NCI-H1694 (cell line): ENCODE measurements at regions not wholly inside any gene's neighbourhood (a gene's known extent, or its start where the extent isn't known, plus 50 kb on each side); places are given as distances from the start of the nearest gene placed in this dataset.

Experiments used
- DNase-seq: peaks from one replicate; lab custom pipeline; 2025; lab: John Stamatoyannopoulos, UW

- no peak for DNase-seq
These were observed 934.9 kb downstream of the BRD1 start for GRCh38 chr22:48892578-48893287.

- no peak for DNase-seq
These were observed 935.7 kb downstream of the BRD1 start for GRCh38 chr22:48891688-48892577.

DNA sequence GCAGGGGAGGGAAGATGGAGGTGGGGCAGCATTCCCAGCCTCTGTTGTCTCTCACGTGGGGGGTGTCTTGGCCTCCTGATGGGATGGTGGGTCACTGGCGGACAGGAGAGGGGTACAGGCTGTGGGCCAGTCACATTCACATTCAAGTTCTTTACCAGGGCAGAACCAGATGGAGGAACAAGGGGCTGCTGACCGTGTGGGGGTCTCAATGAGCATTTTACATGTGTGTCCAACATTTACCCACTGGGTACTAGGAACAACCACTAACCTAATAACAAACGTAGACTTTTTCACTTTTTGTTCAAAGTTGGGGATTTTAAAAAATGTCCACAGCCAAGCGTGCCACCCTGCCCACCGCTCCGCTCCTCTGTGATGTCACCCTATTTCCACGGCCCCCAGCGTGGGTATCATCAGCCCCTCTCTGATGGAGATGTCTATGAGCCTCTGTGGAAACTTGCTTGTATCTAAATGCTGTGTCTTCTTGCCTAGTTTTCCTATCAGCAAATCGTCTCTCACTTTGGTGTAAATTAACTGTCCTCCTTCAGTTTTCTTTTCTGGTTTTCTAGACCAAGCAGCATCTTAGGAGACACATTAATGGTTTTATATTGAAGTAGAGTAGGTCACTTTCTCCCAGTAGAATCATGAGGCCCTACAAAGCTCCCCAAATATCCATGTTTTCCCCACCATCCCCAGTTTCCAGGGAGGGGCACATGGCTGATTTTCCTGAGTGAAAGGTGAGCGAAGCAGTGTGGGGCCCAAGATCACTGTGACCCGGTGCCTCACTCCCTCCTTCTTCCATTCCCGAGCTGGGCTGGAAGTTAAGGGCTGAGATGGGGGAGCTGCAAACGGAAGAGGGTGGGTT is 936.7 kb downstream of the BRD1 start:
- DNase-seq: no peak

DNA sequence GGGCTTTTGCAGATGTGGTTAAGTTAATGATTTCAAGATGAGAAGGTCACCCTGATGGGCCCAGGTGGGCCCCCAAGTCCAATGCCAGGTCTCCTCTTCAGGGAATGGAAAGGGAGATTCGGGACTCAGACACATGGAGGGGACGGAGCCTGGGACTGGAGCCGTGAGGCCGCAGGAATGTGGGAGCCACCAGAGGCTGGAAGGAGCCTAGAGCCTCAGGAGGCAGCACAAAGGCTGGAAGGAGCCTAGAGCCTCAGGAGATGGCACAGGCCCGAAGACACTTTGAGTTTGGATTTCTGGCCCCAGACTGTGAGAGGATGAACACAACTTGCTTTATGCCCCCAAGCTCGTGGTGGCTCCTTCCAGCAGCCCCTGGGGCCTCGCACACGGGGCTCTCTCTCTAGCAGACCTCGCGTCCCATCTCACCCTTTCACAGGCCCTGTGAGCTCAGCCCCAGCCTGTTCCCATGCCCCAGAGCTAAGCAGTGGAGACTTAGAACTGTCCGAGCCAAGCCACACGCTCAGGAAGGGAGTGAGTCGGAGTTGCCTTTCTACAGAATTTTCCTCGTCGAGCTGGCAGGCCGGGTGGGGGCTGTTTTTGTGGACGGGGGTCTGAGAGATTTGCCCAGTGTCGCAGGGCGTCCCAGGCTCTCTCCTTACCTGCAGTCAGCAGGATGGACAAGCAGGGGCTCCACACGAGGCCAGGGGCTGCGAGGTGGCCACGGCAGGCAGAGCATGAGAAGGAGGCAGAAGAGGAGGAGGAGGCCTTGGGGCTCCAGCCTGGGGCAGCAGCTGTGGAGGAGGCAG is 937.6 kb downstream of the BRD1 start:
- DNase-seq: no peak

DNA sequence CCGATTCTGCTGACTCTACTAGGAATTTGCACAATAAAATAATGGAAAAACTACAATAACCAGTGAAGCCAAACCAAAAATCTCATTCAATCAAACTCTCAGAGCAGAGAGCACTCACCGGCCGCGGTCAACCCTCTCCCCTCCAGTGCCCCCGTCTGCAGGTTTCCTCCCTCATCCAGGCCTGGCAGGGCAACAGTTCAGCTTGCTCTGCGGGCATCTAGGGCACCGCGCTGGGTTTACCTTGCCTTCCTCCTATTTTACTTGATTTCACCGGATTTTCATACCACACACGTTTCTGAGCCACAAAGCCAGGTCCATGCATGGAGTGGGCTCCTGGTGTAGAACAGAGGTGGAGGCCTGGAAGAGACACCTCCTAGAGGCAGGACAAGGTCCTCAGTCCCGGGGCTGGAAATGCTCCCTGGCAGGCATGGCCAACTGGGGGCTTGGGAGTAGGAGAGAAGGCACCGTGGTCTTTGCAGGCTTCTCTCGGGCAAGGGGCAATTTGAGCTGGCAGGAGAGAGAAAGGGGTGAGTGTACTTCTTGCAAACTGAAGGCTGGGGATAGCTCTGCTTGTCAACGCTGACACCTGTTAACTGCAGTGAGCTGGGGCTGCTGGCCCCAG is 938.4 kb downstream of the BRD1 start:
- no peak for DNase-seq

- DNase-seq: no peak
These were observed 939.0 kb downstream of the BRD1 start for GRCh38 chr22:48888466-48889208.

- DNase-seq: no peak
These were observed 940.0 kb downstream of the BRD1 start for GRCh38 chr22:48887394-48888332.

- no peak for DNase-seq
These were observed 940.9 kb downstream of the BRD1 start for GRCh38 chr22:48886604-48887393.

DNA sequence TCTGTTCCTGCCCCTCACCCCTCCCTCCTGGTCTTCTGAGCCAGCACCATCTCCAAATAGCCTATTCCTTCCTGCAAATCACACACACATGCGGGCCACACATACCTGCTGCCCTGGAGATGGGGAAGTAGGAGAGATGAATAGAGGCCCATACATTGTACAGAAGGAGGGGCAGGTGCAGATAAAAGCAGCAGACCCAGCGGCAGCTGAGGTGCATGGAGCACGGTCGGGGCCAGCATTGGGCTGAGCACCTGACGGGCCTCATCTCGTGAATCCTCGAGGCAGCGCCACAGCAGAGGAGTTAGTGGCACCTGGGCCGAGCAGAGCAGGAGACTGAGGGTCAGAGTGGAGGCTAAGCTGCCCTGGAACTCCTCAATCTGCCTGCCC is 941.8 kb downstream of the BRD1 start:
- DNase-seq: no peak

GRCh38 chr22:48885271-48885918 is 942.3 kb downstream of the BRD1 start:
- DNase-seq: no peak

GRCh38 chr22:48884786-48885185 is 942.9 kb downstream of the BRD1 start:
- DNase-seq: no peak

DNA sequence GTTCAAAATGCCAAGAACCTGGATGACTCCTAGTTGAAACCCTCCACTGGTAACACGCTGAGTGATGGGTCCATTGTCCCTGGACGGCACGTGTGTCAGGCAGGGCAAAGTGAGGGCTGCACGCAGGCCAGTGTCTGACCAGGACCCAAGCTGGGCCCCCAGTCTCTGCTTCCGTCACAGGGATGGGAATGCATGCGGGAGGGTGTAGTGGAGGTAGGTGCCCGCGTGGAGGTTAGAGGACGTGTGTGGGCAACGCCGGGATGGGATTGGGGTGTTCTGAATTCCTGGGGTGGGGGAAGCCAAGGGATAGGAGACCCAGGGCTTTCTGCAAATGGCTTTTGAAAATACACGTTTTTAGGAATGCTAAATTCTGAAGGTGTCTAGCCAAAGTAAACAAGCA is 943.3 kb downstream of the BRD1 start:
- DNase-seq: no peak

DNA sequence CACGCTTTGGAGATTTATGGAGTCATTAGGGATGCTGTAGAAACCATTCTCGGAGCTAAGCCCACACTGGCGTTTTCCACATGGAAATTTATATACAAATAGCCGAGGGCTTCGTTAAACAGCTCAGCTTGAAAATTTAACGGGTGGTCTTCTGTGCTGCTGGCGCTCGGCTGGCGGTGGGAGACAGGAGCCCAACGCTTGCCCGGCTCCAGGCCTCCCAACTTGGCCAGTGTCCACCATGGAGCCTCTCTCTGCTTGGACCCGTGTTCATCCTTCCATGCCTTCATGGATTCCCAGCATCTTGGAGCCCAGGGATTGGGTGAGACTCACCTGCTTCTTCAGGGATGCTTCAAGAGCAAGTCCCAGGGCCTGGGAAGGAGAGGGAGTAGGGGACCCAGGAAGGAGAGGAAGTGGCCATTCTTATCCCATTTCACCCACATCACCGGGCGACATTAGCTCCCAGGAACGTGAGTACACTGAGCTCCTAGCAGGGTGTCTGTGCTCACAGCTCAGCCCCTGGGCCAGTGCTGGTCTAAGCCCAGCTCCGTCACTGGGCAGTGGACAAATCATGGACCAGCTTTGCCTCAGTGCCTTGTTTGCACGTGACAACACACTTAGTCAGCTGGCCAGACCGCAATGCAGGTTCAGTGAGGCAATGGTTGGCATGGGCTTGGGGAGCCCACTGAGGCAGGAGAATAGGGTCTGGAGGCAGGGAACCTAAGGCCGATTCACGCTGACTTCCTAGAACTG is 944.3 kb downstream of the BRD1 start:
- no peak for DNase-seq

GRCh38 chr22:48882636-48883200 is 945.0 kb downstream of the BRD1 start:
- DNase-seq: no peak

GRCh38 chr22:48881326-48881980 is 946.2 kb downstream of the BRD1 start:
- no peak for DNase-seq

GRCh38 chr22:48880749-48881148 is 946.9 kb downstream of the BRD1 start:
- no peak for DNase-seq
